ENCODE measurements at regions not wholly inside any gene's neighbourhood (a gene's known extent, or its start where the extent isn't known, plus 50 kb on each side); places are given as distances from the start of the nearest gene placed in this dataset.

DNA sequence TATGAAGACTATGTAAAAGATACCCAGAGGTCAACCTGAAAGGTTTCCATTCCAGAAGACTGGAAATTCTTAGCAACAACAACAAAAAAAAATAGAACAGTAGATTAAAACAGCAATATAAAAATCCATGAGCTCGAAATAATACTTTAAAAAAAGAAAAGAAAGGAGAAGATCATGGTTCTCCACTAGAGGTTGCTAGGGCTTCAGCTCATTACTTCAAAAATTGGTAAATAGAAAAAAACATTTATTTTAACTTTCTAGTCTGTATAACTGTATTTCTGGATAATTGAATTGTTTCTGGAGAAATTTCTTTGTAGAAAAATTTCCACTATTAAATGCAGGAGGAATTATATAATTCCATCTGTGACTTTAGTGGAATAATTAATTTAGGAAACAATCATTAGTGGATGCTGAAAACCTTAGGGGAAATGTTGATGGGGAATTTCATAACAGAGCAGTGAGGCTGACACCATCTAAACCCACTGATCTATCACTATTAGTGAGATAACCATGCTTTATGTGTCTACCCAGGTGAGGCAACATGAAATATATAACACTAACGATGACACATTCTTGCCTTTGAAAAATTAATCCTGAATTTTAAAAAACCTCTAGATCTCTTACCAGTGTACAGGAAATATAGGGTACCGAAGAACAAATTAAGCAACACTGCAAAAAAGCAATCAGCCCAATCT, 62.5 kb upstream of the SNRK start:
- Histone ChIP-seq H3K27ac (no peak overlapping the region), H3K27me3 (no peaks in the 10 kb centered on the region), H3K4me1 (no peaks in the 10 kb centered on the region), H3K36me3 (no peaks in the 10 kb centered on the region), H3K4me3 (no peak overlapping the region), H3K9me3 (peaks cover 0 to 21% of the 10 kb centered on the region in 2 donors)
- TF ChIP-seq, protein P1, sequence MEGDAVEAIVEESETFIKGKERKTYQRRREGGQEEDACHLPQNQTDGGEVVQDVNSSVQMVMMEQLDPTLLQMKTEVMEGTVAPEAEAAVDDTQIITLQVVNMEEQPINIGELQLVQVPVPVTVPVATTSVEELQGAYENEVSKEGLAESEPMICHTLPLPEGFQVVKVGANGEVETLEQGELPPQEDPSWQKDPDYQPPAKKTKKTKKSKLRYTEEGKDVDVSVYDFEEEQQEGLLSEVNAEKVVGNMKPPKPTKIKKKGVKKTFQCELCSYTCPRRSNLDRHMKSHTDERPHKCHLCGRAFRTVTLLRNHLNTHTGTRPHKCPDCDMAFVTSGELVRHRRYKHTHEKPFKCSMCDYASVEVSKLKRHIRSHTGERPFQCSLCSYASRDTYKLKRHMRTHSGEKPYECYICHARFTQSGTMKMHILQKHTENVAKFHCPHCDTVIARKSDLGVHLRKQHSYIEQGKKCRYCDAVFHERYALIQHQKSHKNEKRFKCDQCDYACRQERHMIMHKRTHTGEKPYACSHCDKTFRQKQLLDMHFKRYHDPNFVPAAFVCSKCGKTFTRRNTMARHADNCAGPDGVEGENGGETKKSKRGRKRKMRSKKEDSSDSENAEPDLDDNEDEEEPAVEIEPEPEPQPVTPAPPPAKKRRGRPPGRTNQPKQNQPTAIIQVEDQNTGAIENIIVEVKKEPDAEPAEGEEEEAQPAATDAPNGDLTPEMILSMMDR (IDR thresholded peaks at IDR 0.05): peak in 1 of 2 donors; percentile 23
- ATAC-seq (no peak), DNase-seq (no peak)
- intact Hi-C loops (cut with DNase I): no loop called here

- TF ChIP-seq, protein P1 (IDR thresholded peaks at IDR 0.05): no peak
- intact Hi-C loops (cut with DNase I): no loop called here
- no peak overlapping the region for H3K27ac ChIP-seq
Measured at GRCh38 chr3:43222590-43222989, 63.8 kb upstream of the SNRK start.

DNA sequence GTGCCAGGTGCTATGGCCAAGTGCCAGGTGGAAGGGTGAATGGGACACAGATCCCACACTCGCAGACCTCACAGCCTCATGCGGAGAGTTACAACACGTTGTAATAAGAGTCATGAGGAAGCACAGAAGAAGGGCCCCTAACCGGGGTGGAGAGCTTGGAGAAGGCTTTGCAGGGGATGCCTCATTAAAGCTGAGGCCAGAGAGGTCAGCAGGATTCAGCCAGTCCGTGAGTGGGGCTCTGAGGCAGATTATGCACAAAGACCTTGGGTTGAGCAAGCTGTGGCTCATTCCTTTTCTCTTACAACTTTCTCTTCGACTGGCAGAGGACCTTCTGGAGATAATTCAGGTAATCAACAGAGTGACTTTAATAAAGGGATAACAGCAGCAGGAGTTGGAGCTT, 65.3 kb upstream of the SNRK start:
- no peak for ATAC-seq
- Histone ChIP-seq H3K9me3 (peaks cover 0 to 1% of the 10 kb centered on the region in 2 donors), H3K4me3 (no peak overlapping the region), H3K27me3 (no peaks in the 10 kb centered on the region), H3K27ac (no peak overlapping the region), H3K4me1 (no peaks in the 10 kb centered on the region), H3K36me3 (no peaks in the 10 kb centered on the region)
- DNase-seq: no peak
- intact Hi-C loops (cut with DNase I): no loop called here
- TF ChIP-seq, protein P1 (IDR thresholded peaks at IDR 0.05): no peak

More at GRCh38 chr3:43222590-43222989, 63.8 kb upstream of the SNRK start:
- no peak for ATAC-seq
- Histone ChIP-seq H3K4me3 (no peak overlapping the region), H3K4me1 (no peaks in the 10 kb centered on the region), H3K36me3 (no peaks in the 10 kb centered on the region), H3K27me3 (no peaks in the 10 kb centered on the region), H3K9me3 (peaks cover 0 to 9% of the 10 kb centered on the region in 2 donors)
- DNase-seq: no peak

DNA sequence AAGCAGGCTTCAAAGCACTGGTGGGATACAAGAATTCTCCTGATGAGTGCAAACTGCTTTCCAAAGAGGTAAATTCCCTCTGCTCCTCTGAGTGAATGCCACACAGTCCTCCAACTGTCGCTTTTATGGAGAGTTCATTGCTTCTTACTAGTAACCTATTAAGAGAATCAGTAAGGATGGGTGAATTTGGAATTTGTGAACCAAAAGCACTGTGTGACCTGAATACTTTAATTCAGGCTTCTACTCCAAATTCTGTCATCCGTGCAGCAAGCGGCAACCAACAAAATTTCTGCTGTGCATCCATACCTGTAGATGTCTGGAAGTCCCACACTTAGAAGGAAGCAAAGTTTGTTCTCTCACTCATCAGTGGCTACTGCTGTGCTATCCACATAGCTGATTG, 66.7 kb upstream of the SNRK start:
- intact Hi-C loops (cut with DNase I): no loop called here
- no peaks in the 10 kb centered on the region for H3K4me1 ChIP-seq
- ATAC-seq (no peak), DNase-seq (no peak)
- H3K27me3 ChIP-seq: no peaks in the 10 kb centered on the region
- no peak overlapping the region for H3K27ac ChIP-seq
- TF ChIP-seq, protein P1 (IDR thresholded peaks at IDR 0.05): no peak
- H3K36me3 ChIP-seq: no peaks in the 10 kb centered on the region
- no peak overlapping the region for H3K4me3 ChIP-seq
- peaks cover 0 to 1% of the 10 kb centered on the region in 2 donors for H3K9me3 ChIP-seq

DNA sequence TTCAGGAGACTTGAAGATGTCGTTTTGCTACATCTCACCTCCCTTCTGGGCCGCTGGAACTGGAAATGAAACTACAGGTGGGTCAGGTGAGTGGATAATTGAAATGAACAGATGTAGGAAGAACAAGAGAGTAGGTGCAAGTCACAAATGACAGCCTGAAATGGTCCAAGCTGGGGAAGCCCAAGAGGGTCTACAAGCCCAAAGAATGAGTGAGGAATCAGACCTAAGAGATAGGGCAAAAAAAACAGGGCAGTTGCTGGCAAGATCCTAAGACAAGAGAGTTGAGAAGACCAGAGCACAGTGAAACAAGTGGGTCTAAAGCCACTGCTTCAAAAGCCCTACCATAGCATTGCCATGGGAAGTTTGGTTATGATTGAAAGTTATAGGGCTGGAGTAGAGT, 67.4 kb upstream of the SNRK start:
- no peaks in the 10 kb centered on the region for H3K27me3 ChIP-seq
- no peaks in the 10 kb centered on the region for H3K4me1 ChIP-seq
- H3K36me3 ChIP-seq: no peaks in the 10 kb centered on the region
- DNase-seq: no peak
- intact Hi-C loops (cut with DNase I): no loop called here
- H3K4me3 ChIP-seq: no peak overlapping the region
- no peak overlapping the region for H3K27ac ChIP-seq
- peaks cover 0 to 1% of the 10 kb centered on the region in 2 donors for H3K9me3 ChIP-seq
- TF ChIP-seq, protein P1 (IDR thresholded peaks at IDR 0.05): no peak
- ATAC-seq: no peak
